Activated T-cell treated with anti-CD3 and anti-CD28 coated beads, Interleukin-2, amount 50 U/mL, for 4 hours (primary cell): ENCODE measurements at regions not wholly inside any gene's neighbourhood (a gene's known extent, or its start where the extent isn't known, plus 50 kb on each side); places are given as distances from the start of the nearest gene placed in this dataset.

Experiments
- ATAC-seq, 2 donors: fragments of 200-7000 bp; cut with Tn5 transposase; one replicate each; pipeline ENCODE4 v1.10.0; 2021
- DNase-seq: peaks from one replicate; pipeline ENCODE4 v3.0.0-alpha.2; 2020
- H3K27me3 Mint-ChIP-seq: one replicate; pipeline ENCODE4 v1.8.0; 2021; ENCODE audit warnings: low read depth, mixed read lengths
- H3K36me3 Mint-ChIP-seq: one replicate; pipeline ENCODE4 v1.8.0; 2022; ENCODE audit warnings: mixed read lengths; ENCODE audit not compliant: insufficient read depth
- H3K4me1 Mint-ChIP-seq: one replicate; pipeline ENCODE4 v1.8.0; 2021; ENCODE audit warnings: low read depth, mixed read lengths
- H3K4me3 Mint-ChIP-seq: one replicate; pipeline ENCODE4 v1.8.0; 2021; ENCODE audit warnings: mild to moderate bottlenecking, moderate library complexity, mixed read lengths
- H3K9me3 Mint-ChIP-seq: one replicate; pipeline ENCODE4 v1.8.0; 2021; ENCODE audit warnings: mixed read lengths

DNA sequence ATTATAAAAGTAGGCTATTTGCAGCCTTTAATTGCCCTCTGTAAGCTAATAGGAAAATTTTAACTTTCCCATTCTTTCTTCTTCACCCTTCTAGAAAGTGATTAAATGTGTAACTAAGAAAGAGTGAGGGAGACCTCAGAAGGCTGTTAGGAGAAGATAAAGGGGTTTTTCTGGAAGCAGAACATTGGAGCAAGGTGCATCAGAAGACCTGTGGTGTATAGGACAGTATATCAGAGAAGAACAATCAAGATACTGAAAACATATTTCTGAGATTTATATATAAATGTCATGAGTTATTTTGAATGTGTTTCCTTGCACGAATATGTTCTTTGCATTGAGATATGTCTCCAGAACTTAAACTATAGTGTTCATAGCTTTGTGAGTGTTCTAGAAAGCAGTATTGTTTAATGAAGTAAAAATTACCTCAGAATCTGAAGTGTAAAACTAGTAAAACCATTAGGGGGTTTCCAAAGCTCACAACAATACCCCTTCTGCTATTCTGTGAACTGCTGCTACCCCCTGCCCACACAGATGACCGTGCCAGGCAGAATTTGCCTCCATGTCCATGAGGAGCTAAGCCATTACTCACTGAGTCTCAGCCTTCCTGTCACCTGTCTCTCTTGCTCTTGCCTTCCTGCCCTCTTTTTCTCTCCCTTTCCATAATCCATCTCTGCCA, 537.9 kb downstream of the EPHA4 start:
- ATAC-seq = no peak
- Mint-ChIP-seq H3K27me3 (peaks cover 7% of the 10 kb centered on the region), H3K9me3 (no peaks in the 10 kb centered on the region), H3K4me3 (no peak overlapping the region), H3K4me1 (no peaks in the 10 kb centered on the region), H3K36me3 (no peaks in the 10 kb centered on the region)
- DNase-seq = no peak

DNA sequence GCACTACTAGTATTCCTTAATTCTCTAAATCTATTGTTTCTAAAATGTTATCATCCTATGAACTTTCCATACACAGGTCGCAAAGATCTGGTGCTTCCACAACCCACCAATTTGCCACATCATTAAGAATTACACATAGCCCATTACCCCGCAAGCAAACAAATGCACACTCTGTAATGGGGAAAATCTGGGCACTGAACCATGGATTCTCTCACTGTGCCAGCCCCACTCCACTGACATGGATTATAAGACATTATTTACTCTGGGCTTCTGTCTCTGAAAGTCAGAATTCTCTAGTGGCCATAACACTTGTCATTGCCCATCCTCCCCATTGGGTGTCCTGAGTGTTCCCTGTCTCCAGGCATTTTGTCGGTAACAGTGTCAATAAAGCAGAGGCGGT, 537.1 kb downstream of the EPHA4 start:
- no peaks in the 10 kb centered on the region for H3K9me3 Mint-ChIP-seq
- ATAC-seq = no peak
- no peaks in the 10 kb centered on the region for H3K36me3 Mint-ChIP-seq

DNA sequence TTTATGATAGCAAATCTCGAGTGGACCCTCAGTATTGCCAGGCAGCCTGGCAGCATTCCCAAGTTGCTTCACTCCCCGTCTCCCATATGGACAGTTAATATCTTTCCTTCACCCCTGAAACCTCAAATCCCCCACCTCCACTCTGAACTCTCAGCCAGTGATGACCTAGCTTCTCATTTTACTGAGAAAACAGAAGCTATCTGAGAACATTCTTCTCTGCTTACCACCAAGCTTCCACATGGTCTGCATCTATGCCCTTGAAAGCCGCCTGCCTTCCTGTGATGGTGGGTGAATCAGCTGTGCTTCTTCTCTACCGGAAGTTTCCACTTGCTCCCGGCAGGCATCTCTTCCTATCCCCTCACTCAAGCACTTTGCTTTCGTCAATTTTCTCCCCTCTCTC, 529.2 kb downstream of the EPHA4 start:
- Mint-ChIP-seq H3K36me3 (no peaks in the 10 kb centered on the region), H3K9me3 (no peaks in the 10 kb centered on the region), H3K4me1 (no peaks in the 10 kb centered on the region), H3K27me3 (no peaks in the 10 kb centered on the region), H3K4me3 (no peak overlapping the region)
- DNase-seq = no peak
- ATAC-seq = no peak

More for the DNA sequence above, 537.1 kb downstream of the EPHA4 start:
- DNase-seq = no peak
- Mint-ChIP-seq H3K4me3 (no peak overlapping the region), H3K4me1 (no peaks in the 10 kb centered on the region), H3K27me3 (peaks cover 7% of the 10 kb centered on the region)

DNA sequence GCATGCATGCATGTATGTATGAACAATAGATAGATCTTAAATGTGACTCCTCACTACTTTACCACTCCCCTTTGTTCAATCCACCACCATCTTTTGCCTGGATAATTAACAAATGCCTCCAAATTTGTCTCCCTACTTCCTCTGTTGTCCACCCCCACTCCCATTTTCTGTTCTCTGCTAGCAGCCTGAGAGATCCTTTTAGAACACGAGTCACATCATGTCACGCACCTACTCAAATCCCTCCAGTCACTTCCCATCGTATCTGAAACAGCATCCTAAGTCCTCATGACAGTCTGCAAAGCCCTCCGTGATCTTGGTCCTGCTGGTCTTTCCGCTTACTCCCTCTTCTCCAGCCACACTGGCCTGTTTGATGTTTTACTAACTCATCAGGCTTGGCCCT, 527.3 kb downstream of the EPHA4 start:
- Mint-ChIP-seq H3K9me3 (no peaks in the 10 kb centered on the region), H3K4me3 (no peak overlapping the region), H3K36me3 (no peaks in the 10 kb centered on the region), H3K27me3 (no peaks in the 10 kb centered on the region), H3K4me1 (no peaks in the 10 kb centered on the region)
- DNase-seq (no peak), ATAC-seq (no peak)

DNA sequence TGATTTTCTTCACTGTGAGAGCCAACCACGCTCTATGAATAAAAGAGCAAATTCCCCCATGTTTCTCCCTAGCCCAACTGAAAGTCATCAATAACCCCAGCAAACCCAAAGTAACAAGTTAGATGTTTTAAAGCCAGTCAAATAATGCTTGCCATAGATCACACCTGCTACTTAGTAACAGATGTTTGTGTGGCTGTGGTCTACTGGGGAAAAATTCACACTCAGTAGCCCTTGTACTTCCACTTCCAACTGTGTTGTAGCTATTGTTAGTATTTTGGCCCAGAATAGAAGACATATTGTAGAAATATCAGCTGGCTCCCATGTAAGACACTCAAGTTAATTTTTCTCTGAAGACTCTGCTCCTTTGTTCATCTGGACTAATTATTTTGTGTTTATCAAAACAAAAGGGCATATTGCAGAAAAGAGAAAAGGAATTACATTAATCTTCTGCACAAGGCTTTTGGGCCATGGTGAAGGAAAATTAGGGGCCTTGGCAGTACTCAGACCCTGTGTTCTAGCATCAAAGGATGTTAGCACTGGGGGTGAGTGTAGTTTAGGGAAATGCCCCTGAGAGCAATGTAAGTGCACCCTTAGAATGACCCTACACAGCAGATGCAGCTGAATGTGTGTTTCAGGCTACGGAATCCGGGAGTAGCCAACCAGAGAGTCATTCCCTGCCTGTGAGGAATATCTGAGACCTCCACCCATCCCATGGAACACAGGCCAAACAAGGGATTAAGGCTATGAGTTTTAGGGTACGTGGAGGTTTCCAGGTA, 521.9 kb downstream of the EPHA4 start:
- Mint-ChIP-seq H3K27me3 (no peaks in the 10 kb centered on the region), H3K4me1 (no peaks in the 10 kb centered on the region), H3K4me3 (no peak overlapping the region), H3K36me3 (no peaks in the 10 kb centered on the region), H3K9me3 (no peaks in the 10 kb centered on the region)
- ATAC-seq (no peak), DNase-seq (no peak)

DNA sequence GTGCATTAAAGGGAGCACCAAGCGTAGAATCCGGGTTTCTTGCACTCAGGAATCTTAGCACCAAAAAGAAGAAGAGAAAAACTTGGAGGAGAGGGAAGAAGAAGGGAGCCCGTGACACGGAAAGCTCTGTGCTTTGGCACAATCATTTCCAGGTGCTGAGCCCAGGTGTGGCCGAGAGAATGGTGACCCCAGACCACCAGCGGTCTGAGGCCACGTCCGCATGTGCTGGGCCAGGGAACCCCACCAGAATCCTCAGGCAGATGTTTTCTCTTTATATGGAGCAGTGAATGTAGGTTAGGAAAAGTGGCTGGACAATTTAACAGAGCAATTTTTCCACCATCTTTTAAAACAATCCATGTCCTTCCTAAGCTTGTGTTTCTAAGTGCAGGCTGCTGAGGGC, 520.9 kb downstream of the EPHA4 start:
- no peak overlapping the region for H3K4me3 Mint-ChIP-seq
- no peaks in the 10 kb centered on the region for H3K4me1 Mint-ChIP-seq
- DNase-seq = no peak
- no peak for ATAC-seq
- no peaks in the 10 kb centered on the region for H3K27me3 Mint-ChIP-seq
- no peaks in the 10 kb centered on the region for H3K9me3 Mint-ChIP-seq
- H3K36me3 Mint-ChIP-seq = no peaks in the 10 kb centered on the region

DNA sequence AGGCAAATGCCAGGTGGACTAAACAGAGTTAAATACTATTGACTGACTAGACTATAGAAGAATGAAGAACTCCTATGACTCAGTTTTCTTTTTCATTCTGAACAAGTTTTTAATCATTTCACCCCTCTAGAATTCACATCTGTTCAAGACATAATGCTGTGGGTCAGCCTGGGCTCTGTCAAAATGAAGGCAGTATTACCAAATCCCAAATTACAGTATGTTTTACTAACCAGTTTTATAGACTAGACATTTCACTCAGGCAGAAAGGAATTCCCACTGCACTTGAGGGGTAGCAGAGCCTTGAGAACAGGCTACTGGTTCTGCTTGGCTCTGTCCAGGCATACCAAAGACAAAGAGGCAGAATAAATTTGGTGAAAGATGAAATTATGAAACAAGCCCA, 511.7 kb downstream of the EPHA4 start:
- peaks cover 5% of the 10 kb centered on the region for H3K9me3 Mint-ChIP-seq
- ATAC-seq (no peak), DNase-seq (no peak)
- H3K4me1 Mint-ChIP-seq = no peaks in the 10 kb centered on the region
- no peaks in the 10 kb centered on the region for H3K36me3 Mint-ChIP-seq
- no peak overlapping the region for H3K4me3 Mint-ChIP-seq
- no peaks in the 10 kb centered on the region for H3K27me3 Mint-ChIP-seq

DNA sequence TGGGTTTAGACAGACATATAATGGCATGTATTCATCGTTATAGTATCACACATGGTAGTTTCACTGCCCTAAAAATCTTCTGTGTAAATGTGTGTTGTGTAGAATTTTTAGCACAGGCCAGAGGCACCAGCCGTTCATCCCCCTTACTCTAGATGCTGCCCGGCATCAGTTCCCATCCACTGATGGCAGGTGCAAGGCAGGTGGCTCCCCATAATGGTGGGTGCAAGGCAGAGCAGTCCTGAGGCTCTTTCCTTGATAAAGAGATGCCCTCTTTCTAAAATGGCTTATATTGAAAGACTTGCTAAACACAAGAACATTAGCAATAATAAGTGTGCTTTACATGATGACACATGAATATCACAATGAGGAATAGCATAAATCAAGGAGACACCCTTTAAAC, 508.5 kb downstream of the EPHA4 start:
- Mint-ChIP-seq H3K4me1 (no peaks in the 10 kb centered on the region), H3K4me3 (no peak overlapping the region), H3K36me3 (no peaks in the 10 kb centered on the region), H3K27me3 (no peaks in the 10 kb centered on the region), H3K9me3 (peaks cover 5% of the 10 kb centered on the region)
- ATAC-seq = no peak
- no peak for DNase-seq

DNA sequence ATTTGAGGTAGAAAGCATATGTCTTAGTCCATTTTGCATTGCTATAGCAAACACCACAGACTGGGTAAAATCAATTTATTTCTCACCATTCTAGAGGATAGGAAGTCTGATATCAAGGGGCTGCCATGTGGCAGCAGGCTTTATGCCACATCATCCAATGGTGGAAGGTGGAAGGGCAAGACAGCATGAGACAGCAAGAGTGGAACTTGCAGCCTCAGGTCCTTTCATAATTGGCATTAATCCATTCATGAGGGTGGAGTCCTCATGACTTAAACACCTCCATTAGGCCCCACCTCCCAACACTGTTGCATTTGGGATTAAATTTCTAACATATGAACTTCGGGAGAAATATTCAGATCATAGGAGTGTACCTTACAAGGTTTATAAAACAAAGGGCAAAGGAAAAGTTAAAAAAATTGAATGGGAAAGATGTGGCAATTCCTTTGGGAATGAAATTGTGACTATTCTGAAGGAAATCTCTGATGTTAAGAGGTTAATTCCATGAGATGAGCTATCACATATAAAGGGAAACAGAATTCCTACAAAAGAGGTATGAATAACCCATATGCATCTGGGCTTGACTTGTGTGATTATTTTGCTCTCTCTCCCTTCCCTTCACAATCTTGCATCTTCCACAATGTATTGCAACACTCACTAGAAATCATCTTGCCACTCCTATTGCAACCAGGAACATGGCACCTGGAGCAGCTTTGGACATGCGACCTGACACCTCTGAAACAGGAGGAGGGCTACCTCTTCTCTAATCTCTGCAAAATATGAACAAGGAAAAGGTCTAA, 507.8 kb downstream of the EPHA4 start:
- H3K9me3 Mint-ChIP-seq = peaks cover 3% of the 10 kb centered on the region
- H3K27me3 Mint-ChIP-seq = no peaks in the 10 kb centered on the region
- no peak overlapping the region for H3K4me3 Mint-ChIP-seq
- no peaks in the 10 kb centered on the region for H3K36me3 Mint-ChIP-seq
- no peak for ATAC-seq
- no peaks in the 10 kb centered on the region for H3K4me1 Mint-ChIP-seq
- no peak for DNase-seq

DNA sequence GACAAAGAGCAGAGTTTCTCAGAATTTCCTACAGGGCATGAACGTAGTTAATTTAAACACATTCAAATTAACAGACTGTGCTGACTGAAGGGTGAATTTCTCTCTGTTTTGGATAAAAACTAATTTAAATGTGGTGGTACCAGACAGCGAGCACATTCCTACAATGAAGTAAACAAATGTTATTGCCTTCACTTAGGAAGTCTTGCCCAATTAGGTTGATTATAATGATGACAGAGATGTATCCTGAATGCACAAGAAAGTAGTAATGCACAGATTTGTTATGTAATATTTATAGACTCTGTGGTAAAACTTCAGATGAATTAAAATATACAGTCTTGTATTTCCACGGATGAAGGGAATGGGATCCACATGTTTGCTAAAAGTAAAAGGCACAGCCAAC, 507.2 kb downstream of the EPHA4 start:
- no peak overlapping the region for H3K4me3 Mint-ChIP-seq

DNA sequence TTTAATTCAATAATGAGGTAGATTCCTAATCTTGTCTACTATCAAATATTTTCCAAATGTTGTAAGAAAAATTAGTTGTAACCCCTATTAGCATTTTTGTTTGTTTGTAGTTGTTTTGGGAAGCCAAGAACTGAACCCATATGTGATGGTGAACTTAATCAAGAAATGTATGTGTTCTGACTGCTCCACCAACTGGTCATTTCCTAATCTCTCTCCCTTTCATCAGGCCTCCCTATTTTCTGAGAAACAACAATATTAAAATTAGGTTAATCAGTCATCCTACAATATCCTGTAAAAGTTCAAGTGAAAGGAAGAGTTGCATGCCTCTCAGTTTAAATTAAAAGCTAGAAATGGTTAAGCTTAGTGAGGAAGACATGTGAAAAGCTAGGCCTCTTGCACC, 504.0 kb downstream of the EPHA4 start:
- H3K27me3 Mint-ChIP-seq = no peaks in the 10 kb centered on the region
- DNase-seq (no peak), ATAC-seq (no peak)
- no peak overlapping the region for H3K4me3 Mint-ChIP-seq
- no peaks in the 10 kb centered on the region for H3K36me3 Mint-ChIP-seq
- no peaks in the 10 kb centered on the region for H3K4me1 Mint-ChIP-seq
- peaks cover 10% of the 10 kb centered on the region for H3K9me3 Mint-ChIP-seq

More for the DNA sequence above, 507.2 kb downstream of the EPHA4 start:
- Mint-ChIP-seq H3K4me1 (no peaks in the 10 kb centered on the region), H3K9me3 (no peaks in the 10 kb centered on the region), H3K27me3 (no peaks in the 10 kb centered on the region), H3K36me3 (no peaks in the 10 kb centered on the region)
- no peak for DNase-seq
- ATAC-seq = no peak

DNA sequence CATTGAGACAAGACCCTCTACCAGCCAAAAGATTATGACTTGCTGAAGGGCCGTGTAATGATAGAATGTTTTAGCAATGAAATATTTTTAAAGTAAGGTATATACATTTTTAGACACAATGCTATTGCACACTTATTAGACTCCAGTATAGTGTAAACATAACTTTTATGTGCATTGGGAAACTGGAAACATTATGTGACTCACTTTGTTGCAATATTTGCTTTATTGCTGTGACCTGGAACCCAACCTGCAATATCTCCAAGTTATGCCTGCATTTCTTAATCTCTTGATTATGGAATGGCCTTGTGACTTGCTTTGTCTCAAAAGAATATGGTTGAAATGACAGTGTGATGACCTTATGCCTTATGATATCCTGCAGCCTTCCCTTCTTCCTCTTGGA, 502.0 kb downstream of the EPHA4 start:
- Mint-ChIP-seq H3K27me3 (peaks cover 4% of the 10 kb centered on the region), H3K9me3 (peaks cover 10% of the 10 kb centered on the region), H3K4me3 (no peak overlapping the region), H3K4me1 (no peaks in the 10 kb centered on the region), H3K36me3 (no peaks in the 10 kb centered on the region)
- ATAC-seq (no peak), DNase-seq (no peak)

DNA sequence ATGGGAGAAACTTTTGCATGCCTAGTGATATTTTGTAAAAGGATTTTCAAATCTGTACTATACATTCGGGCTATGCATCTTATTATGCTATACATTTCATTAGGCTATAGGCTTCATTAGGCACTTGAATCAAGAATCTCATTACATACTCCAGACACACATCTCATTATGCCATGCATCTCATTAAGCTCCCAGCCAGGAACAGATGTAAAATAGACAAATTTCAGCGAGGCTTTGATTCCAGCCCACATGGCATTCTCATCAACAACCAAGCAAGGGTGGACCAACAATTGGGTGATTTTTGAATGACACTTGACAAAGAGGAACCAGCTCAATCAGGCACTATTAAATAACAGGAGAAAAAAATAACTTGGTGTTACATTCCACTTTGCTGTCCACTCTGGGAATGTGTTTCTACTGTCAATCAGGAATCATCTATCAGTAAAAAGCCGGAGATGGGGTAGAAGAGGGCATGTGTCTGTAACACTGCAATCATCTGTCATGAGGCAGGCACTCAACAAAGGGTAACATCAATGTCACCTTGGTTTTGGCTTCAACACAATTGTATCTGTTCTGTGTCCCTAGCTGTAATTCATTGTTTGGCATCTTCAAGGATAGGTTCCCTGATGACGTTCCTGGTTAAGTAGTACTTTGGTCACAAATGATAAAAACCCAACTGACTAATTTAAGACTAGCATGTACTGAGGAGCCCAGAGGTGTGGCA, 498.6 kb downstream of the EPHA4 start:
- Mint-ChIP-seq H3K36me3 (no peaks in the 10 kb centered on the region), H3K4me3 (no peak overlapping the region), H3K27me3 (peaks cover 4% of the 10 kb centered on the region), H3K9me3 (peaks cover 10% of the 10 kb centered on the region), H3K4me1 (no peaks in the 10 kb centered on the region)
- DNase-seq (no peak), ATAC-seq (no peak)

DNA sequence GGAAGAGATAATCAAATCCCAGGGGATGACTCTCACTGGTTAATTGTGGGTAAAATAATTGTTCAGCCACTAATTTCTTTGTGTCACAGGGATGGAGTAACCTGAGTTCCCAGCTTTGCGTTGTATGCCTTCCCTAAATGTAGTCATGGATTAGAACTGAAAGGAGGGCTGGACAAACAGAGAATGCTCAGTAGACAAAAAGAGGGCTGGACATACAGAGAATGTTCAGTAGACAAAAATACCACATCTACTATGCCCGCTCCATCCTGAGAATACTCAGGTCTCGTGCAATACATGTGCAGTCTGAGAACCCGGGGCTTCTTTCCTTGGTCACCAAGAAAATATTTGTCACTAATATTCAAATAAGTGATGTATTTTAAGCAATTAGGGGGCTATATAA, 497.9 kb downstream of the EPHA4 start:
- Mint-ChIP-seq H3K4me3 (no peak overlapping the region), H3K9me3 (peaks cover 10% of the 10 kb centered on the region), H3K27me3 (peaks cover 4% of the 10 kb centered on the region), H3K36me3 (no peaks in the 10 kb centered on the region), H3K4me1 (no peaks in the 10 kb centered on the region)
- ATAC-seq (no peak), DNase-seq (no peak)
